Upper lobe of left lung (tissue), 4 donors: ENCODE measurements at regions not wholly inside any gene's neighbourhood (a gene's known extent, or its start where the extent isn't known, plus 50 kb on each side); places are given as distances from the start of the nearest gene placed in this dataset.

ENCODE experiments used
- EP300 ChIP-seq, 4 donors: sonication (generic); formaldehyde crosslinking; IDR thresholded peaks; one replicate each; pipeline ENCODE4 v1.5.1; 2017; ENCODE audit warnings: antibody characterized with exemption in 4 of 4, control low read depth in 2 of 4
- POLR2A ChIP-seq, 4 donors: fragments of 450-650 bp; IDR thresholded peaks; one replicate each; pipeline ENCODE4 v1.5.1; 2016 to 2017; ENCODE audit warnings: antibody characterized with exemption in 4 of 4, mild to moderate bottlenecking in 2 of 4
- POLR2AphosphoS5 ChIP-seq, 2 donors: sonication (generic); formaldehyde crosslinking; IDR thresholded peaks; one replicate each; pipeline ENCODE4 v1.5.1; 2017; ENCODE audit warnings: antibody characterized with exemption in 2 of 2
- TF ChIP-seq, protein P1 (sequence below), 6 experiments: fragments of 450-650 bp in 4 of 6; fragments of 200-600 bp in 2 of 6; sonication (generic) in 2 of 6; IDR thresholded peaks; one replicate each; pipeline ENCODE4 v1.5.1; 2016 to 2019; ENCODE audit warnings: antibody characterized with exemption in 6 of 6

GRCh38 chr12:14275111-14275510, 90.4 kb upstream of the ATF7IP start:
- TF ChIP-seq EP300 (IDR thresholded peaks at IDR 0.05) (no peak), POLR2A (IDR thresholded peaks at IDR 0.05) (no peak), POLR2AphosphoS5 (IDR thresholded peaks at IDR 0.05) (no peak)
- TF ChIP-seq, protein P1, sequence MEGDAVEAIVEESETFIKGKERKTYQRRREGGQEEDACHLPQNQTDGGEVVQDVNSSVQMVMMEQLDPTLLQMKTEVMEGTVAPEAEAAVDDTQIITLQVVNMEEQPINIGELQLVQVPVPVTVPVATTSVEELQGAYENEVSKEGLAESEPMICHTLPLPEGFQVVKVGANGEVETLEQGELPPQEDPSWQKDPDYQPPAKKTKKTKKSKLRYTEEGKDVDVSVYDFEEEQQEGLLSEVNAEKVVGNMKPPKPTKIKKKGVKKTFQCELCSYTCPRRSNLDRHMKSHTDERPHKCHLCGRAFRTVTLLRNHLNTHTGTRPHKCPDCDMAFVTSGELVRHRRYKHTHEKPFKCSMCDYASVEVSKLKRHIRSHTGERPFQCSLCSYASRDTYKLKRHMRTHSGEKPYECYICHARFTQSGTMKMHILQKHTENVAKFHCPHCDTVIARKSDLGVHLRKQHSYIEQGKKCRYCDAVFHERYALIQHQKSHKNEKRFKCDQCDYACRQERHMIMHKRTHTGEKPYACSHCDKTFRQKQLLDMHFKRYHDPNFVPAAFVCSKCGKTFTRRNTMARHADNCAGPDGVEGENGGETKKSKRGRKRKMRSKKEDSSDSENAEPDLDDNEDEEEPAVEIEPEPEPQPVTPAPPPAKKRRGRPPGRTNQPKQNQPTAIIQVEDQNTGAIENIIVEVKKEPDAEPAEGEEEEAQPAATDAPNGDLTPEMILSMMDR (IDR thresholded peaks at IDR 0.05) = no peak
